SIG-M5 treated with dmso at 0.1 percent for 504 hours (cell line): ENCODE measurements at regions not wholly inside any gene's neighbourhood (a gene's known extent, or its start where the extent isn't known, plus 50 kb on each side); places are given as distances from the start of the nearest gene placed in this dataset.

Experiments used
- DNase-seq: peaks from one replicate; lab custom pipeline; 2025; ENCODE audit not compliant: unreplicated experiment; lab: John Stamatoyannopoulos, UW

DNA sequence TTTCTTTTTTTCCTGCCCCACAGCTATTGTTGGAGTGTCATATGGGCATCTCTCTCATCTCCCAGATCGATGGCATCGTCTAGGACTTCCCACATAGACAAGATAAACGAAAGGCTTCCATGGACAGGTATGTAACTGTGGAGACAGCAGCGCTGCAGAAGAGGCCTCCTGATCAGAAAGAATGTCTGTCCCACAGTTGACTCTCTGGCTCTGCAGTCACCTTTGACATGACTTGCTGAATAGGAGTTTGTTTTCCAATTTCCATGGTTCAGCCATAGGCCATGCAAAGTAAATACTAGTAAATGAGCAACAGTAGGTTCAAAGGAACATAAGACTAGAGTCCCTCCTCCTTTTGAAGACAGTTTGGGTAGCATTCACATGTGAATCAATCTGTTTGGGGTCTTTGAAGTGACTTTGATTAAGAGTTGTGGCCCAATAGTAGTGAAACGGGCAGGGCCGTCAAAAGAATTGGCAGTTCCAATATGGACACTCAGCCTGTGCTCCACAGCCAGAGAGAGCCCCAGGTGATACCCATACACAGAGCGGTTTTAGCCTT is 134.7 kb upstream of the IFNGR1 start:
- DNase-seq = no peak

DNA sequence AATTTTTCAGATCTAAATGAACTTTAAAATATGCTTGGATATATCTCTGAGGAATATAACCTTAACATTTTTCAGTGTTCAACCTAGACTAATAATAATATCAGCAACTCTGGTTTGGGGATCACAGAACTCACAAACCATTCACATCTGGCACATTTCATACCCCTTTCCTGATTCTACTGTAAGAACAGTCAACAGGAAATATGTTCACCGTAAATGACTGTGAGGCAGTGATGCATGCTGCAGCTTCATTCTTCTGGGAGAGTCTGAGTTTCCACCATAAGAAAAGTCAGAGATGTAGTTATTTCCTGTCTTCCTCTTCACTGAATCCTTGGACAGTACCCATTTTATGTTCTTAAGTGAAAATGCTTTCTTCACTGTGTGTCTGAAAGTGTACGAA is 134.2 kb upstream of the IFNGR1 start:
- no peak for DNase-seq

DNA sequence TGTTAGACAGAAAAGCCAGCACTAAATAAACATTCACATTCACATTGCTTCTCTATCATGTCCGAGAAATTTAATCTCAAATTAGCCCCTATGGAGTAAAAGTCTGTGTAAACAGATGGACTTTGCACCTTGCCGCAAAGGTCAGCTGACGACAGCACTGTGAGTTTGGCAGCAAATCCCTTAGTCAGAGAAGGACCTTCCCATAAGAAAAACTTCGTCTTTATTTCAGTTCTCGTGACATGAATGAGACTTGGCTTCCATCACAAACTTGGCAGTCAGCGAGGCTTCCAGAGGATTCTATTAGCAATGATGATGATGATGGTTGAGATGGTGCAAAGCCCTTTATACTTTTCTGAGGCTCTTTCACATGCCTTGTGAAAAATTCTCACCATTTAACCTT is 133.7 kb upstream of the IFNGR1 start:
- no peak for DNase-seq

DNA sequence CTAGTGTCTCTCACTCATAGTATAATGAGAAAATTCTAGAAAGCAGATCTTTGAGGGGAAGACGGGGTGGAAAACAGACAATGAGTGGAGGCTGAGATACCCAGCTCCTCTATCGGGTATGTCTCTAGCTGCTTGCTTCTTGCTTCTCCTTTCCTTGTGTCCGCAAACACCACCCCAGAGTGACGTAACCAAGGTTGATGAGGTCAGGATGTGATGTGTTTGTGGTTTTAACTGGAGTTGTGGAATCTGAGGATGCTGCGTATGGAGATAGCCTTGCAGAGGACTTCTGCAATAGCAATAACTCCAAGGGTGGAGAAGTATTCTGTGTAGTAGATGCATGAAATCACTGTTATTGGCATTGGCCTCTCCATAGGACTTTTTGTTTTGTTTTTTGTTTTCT is 132.7 kb upstream of the IFNGR1 start:
- DNase-seq = peak; percentile 66

DNA sequence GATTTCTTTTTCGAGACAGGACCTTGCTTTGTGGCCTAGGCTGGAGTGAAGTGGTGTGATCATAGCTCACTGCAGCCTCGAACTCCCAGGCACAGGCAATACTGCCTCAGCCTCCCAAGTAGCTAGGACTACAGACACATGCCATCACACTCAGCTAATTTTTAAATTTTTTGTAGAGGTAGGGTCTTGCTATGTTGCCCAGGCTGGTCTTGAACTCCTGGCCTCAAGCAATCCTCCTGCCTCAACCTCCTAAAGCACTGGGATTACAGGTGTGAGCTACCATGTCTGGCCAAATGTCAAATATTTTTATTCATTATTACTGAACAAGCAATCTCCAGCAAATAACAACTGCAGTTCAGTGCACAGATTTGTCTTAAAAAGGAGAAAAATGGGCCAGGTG is 131.7 kb upstream of the IFNGR1 start:
- DNase-seq = no peak

DNA sequence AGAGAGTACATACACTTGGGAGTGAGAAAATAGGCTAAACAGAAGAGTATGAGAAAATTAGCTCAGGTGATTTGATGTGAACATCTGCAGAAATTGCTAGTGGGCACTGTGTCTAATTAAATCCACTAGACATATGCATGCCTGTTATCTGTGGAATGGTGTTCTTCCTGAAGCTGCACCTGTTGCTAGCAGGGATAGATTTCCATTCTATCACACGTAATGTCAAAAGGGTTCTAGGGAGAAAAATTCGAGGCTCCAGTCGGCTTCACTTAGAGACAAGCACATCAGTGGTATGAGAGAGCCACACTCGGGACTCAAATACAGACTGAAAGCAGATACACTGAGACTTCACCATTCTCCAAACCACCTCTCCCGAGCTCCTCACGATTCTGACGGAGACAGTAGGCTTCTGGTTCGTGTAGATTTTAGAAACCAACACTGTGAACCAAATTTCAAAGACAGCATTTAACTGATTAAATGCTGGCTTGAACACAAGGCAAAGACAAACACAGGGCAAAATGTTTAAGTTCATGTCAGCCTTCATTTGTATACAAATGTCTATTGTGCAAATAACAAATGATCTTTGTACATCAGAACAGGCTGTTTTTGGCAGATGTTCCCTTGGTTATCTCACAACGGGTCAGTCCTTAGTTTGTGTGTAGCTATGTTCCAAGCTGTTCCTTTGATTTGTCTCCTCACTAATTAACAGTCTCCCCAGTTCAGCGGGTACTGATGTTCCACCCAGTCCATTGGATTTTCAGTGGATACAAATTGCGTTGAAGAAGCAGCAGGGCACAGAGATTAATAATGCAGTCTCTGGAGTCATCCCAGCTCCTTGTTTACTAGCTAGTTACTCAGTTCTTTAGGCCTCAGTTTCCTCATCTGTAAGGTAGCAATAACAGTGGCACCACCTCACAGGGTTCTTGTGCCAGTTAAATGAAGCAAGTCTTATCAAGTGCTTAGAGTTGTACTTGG is 131.0 kb upstream of the IFNGR1 start:
- no peak for DNase-seq

DNA sequence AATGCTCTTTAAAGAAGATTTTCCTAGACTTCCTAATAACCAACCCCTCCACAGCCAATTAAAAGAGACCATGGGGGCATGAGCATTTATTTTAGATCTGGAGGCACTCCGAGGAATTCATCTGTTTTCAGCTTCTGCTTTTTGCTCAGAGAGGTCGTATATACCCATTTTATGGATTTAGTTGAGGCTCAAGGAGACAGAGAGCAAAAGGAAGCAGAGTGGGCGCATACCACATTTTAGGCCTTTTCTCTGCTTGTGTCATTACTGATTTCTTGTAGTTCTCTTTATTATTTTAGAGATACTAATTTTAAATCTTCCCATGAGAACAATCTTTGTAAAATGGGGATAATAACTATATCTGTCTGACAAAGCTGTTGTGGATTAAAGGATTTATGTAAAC is 129.6 kb upstream of the IFNGR1 start:
- DNase-seq = no peak

DNA sequence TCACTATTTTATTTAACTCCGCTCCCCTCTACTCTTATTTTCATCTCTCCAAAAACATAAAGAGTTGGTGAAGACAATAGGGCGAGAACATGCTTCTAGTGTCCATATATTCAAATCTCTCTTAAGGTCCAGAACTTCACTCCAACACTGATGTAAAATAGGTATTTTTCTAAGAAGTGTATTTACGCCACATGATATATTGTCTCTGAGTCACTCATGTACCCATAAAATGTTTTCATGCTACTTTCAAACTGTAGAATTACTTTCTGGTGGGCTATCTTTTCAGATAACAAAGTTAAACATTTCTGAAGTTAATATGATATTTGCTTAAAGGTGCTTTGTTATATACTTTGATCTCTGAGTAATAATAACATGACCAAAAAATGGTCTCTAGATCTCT is 124.1 kb upstream of the IFNGR1 start:
- DNase-seq = no peak

DNA sequence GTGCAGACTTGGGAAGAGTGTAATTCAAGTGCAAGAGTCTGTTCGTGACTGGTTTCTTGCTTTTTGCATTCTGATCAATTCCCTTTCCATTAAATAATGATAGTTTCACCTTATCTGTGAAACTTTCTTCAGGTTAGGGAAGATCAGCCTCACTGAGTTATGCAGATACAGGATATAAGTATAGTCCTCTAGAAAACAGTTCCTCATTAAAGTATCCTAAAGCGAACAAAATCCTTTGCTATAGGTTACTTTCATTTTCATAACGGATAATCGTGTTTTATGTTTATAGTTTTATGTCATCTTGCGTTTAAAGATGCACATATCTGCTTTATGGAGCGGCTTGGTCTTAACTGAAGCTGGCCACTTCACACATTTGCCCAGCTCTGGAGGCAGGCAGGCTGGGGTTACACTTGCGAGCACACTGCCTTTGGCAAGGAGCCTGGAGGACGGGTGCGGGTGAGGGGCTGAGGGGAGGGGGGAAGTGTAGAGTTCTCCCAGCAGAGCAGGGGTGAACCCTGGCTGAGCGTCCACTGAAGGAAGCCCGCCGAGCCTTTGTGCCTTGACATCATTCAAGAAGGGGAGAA is 123.5 kb upstream of the IFNGR1 start:
- DNase-seq = no peak

DNA sequence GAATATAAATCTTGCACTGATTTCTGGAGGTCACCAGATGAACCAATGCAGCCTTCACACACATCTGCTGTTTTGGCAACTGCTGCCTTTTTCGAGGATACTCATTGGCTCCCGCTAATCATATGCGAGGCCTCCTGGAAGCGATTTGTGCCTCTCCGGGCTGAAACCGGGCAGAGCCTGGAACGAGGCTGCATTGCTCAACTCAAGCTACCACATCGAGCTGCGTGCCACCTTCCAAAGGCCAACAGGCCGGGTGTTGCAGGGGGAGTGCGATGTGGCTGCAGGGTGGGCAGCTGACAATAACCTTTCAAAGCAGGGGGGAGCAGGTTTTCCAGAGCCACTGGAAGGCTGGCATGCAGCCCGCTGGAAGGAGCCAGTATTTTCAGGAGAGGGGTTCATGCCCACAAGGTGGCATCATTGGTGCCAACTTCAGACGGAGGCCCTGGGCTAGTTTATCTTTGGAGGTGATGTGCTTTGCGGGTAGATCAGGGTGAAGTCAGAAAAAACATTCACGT is 122.6 kb upstream of the IFNGR1 start:
- peak; percentile 17 for DNase-seq

DNA sequence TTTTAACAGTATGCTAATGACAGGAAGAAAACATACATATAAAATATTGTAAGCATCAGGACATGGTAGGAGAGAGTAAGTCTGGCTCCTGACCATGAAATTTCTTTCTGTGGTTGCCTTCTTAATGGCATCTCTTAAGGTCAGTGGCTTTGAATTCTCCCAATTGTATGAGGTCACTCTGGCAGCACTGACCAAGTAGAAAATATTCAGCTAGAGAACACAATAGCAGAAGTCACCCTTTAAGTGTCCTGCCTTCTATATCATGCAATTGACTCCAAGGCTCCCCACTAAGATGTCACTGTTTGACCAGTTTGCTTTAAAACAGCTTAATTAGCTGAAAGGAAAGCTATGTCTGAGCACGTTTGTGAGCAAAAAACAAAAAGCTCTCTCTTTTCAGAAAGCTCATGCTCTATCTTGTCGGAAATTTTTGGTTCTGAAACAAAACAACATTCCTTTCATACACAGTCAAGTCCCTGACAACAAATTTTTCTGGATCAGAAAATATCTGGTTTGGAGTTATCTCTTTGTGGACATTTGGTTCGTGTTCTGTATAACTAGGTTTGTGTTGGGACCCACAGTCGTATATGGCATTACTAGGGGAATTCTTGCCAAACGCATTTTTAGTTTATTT is 120.9 kb upstream of the IFNGR1 start:
- DNase-seq = no peak

DNA sequence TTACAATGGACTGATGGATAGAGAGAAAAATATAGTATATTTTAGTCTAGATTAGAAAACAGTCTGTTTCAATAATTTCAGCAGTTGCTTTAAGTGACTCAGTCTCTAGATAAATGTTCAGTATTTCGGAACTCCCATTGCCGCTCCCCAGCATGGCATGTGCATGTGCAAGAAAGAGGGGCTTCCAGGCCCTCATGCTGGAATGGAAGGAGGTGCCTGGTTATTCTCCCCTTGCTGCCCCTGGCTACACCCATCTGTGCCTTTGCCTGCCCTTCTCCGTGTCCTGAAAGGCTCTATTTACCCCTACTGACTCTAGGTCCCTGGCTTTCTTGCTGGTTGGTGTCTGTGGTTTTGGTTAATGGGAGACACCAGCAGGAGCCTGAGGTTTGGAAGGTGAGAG is 115.7 kb upstream of the IFNGR1 start:
- DNase-seq = no peak

DNA sequence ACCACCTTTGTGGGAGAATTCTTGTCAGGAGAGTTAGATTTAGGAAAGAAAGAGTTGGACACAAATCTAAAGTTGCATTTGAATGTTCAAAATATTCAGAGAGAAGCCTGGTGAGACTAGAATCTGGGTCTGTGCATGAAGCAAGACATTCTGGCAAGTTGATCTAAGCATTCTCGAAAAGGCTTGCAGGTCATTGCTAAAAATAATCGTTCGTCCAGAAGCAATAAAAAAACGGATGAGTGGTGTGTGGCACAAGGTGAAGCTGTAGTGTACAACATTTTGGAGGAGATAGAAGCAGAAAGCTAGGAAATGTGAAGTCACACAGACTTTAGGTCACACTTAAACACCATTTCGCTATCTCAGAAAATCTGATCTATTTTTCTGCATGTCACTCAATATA is 114.9 kb upstream of the IFNGR1 start:
- no peak for DNase-seq

DNA sequence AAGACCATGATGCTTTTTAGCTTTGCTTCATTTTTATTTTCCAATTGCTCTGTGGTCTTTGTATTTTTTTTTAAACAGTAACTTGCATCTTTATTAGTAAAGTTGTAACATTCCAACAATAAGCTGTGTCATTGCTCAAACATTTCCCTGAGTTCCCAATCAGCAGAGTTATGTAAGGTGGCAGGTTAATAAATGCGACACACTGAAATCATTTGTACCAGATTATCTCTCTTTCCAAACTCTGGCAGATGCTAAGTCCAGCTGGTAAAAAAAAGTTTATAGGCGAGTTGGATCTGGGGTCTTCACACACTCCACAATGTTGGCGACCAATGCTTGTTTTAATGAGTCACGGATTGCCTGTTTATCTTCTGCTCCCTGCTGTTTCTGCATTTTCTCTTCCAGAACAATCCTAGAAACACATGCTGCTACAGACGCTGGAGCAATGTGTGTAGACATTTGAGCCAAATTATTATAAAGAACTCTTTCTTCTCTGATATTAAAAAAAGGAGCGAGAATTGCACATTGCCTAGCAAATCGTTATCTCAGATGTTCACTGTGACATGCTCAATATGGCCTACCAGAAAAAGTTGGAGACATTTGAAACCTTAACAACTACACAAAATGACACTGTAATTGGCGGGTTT is 113.6 kb upstream of the IFNGR1 start:
- no peak for DNase-seq

DNA sequence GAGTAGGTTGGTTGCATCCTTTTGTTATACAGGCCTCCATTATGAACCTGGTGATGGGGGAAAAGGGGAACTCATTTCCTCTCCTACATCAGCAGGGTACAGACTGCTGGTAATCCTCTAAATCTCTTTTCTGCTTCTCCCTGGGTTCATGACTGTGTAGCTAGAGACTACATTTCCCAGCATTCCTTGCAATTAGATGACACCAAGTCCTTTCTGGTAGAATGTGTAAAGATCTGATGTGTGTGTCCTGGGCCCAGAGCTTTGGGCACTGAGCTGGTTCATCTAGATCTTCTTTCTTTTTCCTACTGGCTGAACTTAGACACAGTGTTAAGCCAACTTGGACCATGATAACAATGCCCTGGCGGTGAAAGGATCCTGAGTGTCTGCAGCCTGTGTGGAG is 104.7 kb upstream of the IFNGR1 start:
- DNase-seq = peak; percentile 44

DNA sequence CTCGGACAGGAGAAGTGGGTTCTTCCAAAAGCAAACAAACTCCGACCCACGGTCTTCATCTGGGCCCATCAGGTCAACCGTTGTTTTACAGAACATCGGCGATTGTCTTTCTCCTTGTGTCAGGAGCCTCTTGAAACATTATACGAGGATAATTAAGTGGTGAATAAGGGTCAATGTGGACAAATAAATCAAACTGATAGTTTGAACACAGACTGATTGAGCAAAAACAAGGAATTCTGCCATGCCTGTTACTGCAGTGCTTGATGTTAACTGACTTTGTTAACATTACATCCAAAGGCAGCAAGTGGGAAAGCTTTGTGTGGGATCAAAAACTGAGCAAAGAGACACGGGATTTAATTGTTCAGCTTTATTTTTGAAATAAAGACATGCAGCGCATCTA is 101.1 kb upstream of the IFNGR1 start:
- no peak for DNase-seq

DNA sequence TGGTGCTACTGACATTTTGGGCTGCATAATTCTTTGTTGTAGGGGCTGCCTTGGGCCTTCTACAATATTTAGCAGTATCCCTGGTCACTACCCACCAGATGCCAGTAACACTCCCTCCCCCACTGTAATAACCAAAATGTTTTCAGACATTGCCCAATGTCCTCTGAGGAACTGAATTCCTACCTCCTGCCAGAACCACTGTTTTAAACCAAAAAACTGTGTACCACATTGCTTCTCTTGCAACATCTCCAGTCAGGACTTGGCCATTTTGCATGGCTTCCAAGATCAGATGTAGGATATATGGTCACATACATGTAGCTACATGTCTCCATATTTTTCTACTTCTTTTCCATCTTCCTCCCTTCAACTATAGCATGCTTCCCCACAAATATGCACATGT is 97.4 kb upstream of the IFNGR1 start:
- peak; percentile 22 for DNase-seq

DNA sequence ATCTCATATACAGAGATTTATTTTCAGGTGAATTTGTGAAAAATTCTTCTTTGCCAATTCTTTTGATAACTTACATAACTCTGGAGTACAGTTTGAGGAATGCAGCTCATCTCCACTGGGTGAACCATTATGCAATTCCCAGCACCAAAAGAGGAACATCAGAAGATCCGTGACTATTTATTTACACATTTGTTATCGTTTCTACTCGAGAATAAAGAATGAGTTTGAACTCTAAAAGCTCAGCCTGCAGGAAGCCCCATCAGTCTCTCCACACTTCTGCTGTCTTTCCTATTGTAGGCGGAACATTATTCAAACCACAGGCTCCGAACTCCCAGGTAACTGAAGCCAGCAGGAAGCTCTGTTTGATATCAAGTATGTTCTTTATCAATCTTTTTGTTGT is 95.9 kb upstream of the IFNGR1 start:
- DNase-seq = peak; percentile 69

DNA sequence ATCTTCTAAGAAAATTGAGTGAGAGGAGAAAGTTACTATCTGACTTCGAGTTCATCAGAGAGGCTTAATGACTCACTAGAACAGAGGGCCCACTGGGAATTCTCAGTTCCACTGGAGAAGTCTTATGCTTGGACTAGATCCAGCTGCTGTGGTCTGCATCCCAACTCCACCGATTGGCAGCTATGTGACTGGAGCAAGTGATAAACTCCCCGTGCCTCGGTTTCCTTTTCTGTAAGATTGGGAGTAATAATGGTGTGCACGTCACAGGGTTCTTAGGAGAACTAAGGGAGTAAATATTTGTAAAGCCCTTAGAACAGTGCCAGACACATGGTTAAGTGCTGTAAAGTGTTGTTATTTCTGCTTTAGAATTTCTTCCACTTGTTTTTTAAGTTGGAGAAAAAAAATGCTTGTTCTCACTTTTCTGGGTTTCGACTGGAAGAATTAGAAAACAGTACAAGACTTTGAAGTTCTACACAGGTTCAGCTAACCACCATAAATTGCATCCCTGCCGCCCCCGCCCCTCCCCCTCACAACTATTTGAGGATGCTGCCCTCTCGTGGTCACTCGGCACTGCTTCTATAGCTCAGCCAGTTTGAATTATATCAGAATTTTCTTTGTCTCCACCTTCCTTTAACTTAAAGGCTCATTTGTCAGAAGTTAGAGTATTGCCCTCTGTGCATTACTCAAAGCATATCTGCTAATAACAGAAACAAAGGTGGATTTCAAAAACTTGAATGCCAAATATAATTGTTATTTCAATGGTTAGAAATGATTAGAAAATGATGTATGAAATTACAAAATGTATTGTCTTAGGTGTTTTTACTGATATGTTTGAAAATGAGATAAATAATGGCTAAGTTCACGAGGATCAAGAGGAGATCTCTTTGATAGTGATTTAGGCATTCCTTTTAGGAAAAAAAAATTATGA is 95.0 kb upstream of the IFNGR1 start:
- DNase-seq = peak; percentile 72

DNA sequence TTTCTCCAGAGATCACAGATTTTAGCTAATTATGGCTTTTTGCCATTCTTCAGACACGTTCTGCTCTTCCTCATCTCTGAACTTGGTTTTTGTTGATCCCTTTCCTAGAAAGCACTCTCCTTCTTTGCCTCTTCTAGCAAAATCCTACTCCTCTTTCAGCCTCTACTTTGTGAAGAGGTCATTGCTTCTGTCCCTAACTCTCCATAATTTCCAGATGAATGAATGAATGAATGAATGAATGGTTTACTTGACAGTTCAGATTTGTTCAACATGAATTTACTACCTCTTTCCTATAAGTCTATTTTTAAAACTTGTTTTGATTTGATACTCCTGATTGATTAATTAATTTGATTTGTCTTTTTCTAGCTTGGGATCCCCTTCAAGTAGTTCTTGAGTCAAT is 94.0 kb upstream of the IFNGR1 start:
- no peak for DNase-seq
